ENCODE measurements at regions not wholly inside any gene's neighbourhood (a gene's known extent, or its start where the extent isn't known, plus 50 kb on each side); places are given as distances from the start of the nearest gene placed in this dataset.
"Not testable (repeated sequence)": the region's sequence is repeated elsewhere in the genome, so short reads cannot be mapped to it uniquely, and the experiment has no call there.

DNA sequence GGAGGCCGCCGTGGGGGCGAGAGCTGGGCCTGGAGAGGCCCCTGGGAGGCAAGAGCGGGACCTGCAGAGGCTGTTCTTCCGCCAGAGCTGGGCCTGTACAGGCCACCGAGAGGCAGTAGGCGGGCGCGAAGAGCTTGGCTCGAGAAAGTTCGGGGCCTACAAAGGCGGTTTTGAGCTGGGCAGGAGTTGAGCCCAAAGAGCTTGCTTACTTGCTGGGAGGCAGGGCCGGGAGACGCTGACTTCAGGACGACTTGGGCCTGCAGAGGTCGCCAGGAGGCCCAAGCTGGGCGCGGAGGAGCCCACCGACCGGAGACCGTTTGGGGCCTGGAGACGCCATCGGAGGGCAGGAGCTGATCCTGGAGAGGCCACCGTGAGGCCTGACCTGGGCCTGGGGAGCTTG lies 257.1 kb upstream of the NUPR2 start:
- TF ChIP-seq, protein P1, sequence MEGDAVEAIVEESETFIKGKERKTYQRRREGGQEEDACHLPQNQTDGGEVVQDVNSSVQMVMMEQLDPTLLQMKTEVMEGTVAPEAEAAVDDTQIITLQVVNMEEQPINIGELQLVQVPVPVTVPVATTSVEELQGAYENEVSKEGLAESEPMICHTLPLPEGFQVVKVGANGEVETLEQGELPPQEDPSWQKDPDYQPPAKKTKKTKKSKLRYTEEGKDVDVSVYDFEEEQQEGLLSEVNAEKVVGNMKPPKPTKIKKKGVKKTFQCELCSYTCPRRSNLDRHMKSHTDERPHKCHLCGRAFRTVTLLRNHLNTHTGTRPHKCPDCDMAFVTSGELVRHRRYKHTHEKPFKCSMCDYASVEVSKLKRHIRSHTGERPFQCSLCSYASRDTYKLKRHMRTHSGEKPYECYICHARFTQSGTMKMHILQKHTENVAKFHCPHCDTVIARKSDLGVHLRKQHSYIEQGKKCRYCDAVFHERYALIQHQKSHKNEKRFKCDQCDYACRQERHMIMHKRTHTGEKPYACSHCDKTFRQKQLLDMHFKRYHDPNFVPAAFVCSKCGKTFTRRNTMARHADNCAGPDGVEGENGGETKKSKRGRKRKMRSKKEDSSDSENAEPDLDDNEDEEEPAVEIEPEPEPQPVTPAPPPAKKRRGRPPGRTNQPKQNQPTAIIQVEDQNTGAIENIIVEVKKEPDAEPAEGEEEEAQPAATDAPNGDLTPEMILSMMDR (IDR thresholded peaks at IDR 0.05; ENCODE audit: extremely low read depth in 1 of 2, insufficient read depth in 1 of 2, low read depth in 1 of 2, low read length in 2 of 2): not testable (repeated sequence)
- not testable (repeated sequence) for TF ChIP-seq POLR2A (IDR thresholded peaks at IDR 0.05; ENCODE audit: low read depth, low read length); POLR2AphosphoS5 (IDR thresholded peaks at IDR 0.05; ENCODE audit: insufficient read depth, low read depth, low read length); EZH2 (IDR thresholded peaks at IDR 0.05; ENCODE audit: borderline replicate concordance, low read depth, low read length, severe bottlenecking); MYC (IDR thresholded peaks at IDR 0.05; ENCODE audit: low read depth, low read length); GATA2 (IDR thresholded peaks at IDR 0.05; ENCODE audit: insufficient read depth, insufficient read length, low read depth, low read length); JUN (IDR thresholded peaks at IDR 0.05; ENCODE audit: borderline replicate concordance, insufficient read depth, insufficient read length, low read depth); FOS (IDR thresholded peaks at IDR 0.05; ENCODE audit: borderline replicate concordance, insufficient read depth, low read length)
